HG03103 (cell line): ENCODE measurements at regions not wholly inside any gene's neighbourhood (a gene's known extent, or its start where the extent isn't known, plus 50 kb on each side); places are given as distances from the start of the nearest gene placed in this dataset.
"Not testable (repeated sequence)": the region's sequence is repeated elsewhere in the genome, so short reads cannot be mapped to it uniquely, and the experiment has no call there.

Experiments used
- ATAC-seq: cut with Tn5 transposase; IDR thresholded peaks from one replicate; pipeline ENCODE4 v1.9.1; 2021; ENCODE audit warnings: low read depth; ENCODE audit not compliant: unreplicated experiment

GRCh38 chr16:18263046-18263445 is 73.5 kb downstream of the NPIPA8 start:
- not testable (repeated sequence) for ATAC-seq

GRCh38 chr16:18261848-18262247 is 74.7 kb downstream of the NPIPA8 start:
- not testable (repeated sequence) for ATAC-seq

- not testable (repeated sequence) for ATAC-seq
These were observed 76.9 kb downstream of the NPIPA8 start for GRCh38 chr16:18259496-18260176.

GRCh38 chr16:18252943-18253342 is 83.6 kb downstream of the NPIPA8 start:
- ATAC-seq: not testable (repeated sequence)

- not testable (repeated sequence) for ATAC-seq
These were observed 106.0 kb downstream of the NPIPA8 start for GRCh38 chr16:18230505-18230904.

GRCh38 chr16:18222054-18223009 is 114.2 kb downstream of the NPIPA8 start:
- ATAC-seq: not testable (repeated sequence)

GRCh38 chr16:18217741-18218140 is 118.8 kb downstream of the NPIPA8 start:
- ATAC-seq: not testable (repeated sequence)

- ATAC-seq: not testable (repeated sequence)
These were observed 119.7 kb downstream of the NPIPA8 start for GRCh38 chr16:18216814-18217213.

- ATAC-seq: not testable (repeated sequence)
These were observed 122.7 kb downstream of the NPIPA8 start for GRCh38 chr16:18213810-18214209.

GRCh38 chr16:18211505-18211904 is 125.0 kb downstream of the NPIPA8 start:
- not testable (repeated sequence) for ATAC-seq

GRCh38 chr16:18204786-18205185 is 131.8 kb downstream of the NPIPA8 start:
- not testable (repeated sequence) for ATAC-seq

- not testable (repeated sequence) for ATAC-seq
These were observed 132.2 kb downstream of the NPIPA8 start for GRCh38 chr16:18204309-18204708.

GRCh38 chr16:18201511-18201910 is 135.0 kb downstream of the NPIPA8 start:
- ATAC-seq: not testable (repeated sequence)

GRCh38 chr16:18192389-18192788 is 144.1 kb downstream of the NPIPA8 start:
- ATAC-seq: not testable (repeated sequence)

GRCh38 chr16:18190179-18190578 is 146.4 kb downstream of the NPIPA8 start:
- not testable (repeated sequence) for ATAC-seq

- not testable (repeated sequence) for ATAC-seq
These were observed 151.8 kb downstream of the NPIPA8 start for GRCh38 chr16:18184755-18185154.

- not testable (repeated sequence) for ATAC-seq
These were observed 155.5 kb downstream of the NPIPA8 start for GRCh38 chr16:18181028-18181427.

- not testable (repeated sequence) for ATAC-seq
These were observed 162.5 kb downstream of the NPIPA8 start for GRCh38 chr16:18173945-18174497.

GRCh38 chr16:18162293-18162692 is 174.2 kb downstream of the NPIPA8 start:
- ATAC-seq: not testable (repeated sequence)

- not testable (repeated sequence) for ATAC-seq
These were observed 175.3 kb downstream of the NPIPA8 start for GRCh38 chr16:18161224-18161623.

- not testable (repeated sequence) for ATAC-seq
These were observed 177.4 kb downstream of the NPIPA8 start for GRCh38 chr16:18159185-18159584.
